DMS79 treated with DMSO at 0.1 percent for 48 hours (cell line): ENCODE measurements at regions not wholly inside any gene's neighbourhood (a gene's known extent, or its start where the extent isn't known, plus 50 kb on each side); places are given as distances from the start of the nearest gene placed in this dataset.

Experiments used
- DNase-seq: peaks from one replicate; lab custom pipeline; 2025; lab: John Stamatoyannopoulos, UW

GRCh38 chr10:131490991-131491594, 179.6 kb upstream of the TCERG1L start:
- DNase-seq = no peak

DNA sequence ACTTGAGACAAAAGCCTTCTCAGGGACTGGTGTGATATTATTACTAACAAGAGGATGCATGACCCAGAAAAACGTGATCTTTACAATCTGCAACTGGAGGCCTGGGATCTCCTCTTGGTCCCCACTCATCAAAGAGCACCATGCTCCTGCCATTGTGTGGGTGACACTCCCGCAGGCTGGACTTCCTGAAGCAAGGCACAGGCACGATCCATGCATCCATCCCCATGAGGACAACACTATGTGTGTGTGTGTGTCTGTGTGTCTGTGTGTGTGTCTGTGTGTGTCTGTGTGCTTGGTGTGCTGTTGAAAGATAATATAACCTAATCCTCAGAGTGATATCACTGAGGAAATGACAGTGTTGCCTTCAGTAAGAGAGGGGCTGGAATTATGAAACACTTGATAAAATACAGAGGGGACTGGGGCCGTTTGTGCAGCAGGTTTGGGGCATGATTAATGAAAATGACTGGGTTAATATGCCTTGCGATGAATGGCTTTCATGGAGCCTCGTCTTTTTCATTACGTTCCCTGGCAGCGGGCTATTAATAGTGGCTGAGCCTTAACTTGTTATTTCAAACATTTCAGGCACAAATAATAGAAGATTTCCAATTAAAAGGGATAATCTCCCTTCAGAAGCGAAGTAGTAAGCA, 180.8 kb upstream of the TCERG1L start:
- DNase-seq = no peak

DNA sequence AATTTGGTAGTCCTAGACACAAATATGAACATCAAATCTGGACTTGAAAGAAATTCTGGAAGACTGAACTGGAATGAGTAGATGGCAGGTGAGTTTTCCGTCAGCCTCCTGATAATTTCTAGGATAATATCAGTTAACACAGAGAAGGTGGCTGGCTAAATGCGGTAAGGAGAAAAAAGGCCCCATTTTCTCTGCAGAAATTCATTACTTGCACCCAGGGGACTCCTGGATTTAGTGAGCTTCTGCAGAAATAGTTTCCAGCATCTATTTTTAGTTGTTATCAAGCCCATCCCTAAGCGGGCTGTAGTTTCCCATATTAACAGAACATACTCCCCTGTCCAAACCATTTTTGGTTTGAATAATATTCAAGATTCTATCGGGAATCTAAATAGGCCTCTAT, 181.9 kb upstream of the TCERG1L start:
- DNase-seq = no peak

GRCh38 chr10:131494451-131494850, 182.9 kb upstream of the TCERG1L start:
- DNase-seq = no peak

DNA sequence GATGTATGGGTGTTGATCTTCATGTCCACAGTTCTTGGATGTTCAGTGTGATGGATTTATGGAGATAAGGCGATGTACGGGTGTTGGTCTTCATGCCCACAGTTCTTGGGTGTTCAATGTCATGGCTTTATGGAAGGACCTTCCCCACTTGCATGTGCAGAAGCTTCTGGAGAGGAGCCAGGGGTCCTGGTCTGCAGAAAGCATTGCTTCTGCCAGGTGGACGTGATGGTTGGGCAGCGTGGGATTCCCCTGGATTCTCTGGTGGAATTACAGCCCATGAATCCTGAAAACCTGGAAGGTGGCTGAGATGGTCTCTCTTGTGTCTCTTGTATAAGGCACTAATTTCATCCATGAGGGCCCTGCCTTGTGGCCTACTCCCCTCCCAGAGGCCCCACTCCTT, 183.7 kb upstream of the TCERG1L start:
- no peak for DNase-seq

GRCh38 chr10:131495892-131496291, 184.4 kb upstream of the TCERG1L start:
- DNase-seq = no peak

DNA sequence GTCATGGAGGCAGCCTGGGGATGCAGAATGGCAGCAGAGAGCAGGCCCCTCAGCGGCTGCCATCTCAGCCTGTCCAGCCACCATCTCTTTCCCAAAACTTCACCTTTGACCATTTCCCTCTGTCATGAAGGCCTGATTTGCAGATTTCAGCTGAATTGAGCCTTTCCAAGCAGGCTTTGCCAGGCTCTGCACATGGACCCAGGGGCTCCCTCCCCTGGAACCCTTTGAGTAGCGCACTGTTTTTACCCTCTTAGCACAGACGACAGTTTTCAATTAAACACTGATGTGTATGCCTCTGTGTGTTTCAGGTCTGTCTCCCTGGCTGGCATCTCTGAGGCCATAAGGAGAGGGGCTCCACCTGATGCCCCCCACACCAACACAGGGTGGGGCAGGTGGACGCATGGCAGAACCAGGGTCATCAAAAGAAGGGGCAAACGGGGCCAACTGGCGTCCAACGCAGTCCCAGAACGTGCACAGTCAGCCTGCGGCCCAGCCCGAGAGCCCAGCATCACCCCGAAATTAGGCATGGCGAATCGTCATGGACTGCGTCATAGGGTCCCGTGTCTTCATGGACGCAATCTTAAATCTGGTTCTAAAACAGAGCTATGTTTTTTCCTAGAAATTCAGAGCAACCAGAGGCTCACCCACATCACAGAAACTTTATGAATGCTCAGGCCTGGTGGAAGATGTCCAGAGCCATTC, 185.0 kb upstream of the TCERG1L start:
- no peak for DNase-seq

DNA sequence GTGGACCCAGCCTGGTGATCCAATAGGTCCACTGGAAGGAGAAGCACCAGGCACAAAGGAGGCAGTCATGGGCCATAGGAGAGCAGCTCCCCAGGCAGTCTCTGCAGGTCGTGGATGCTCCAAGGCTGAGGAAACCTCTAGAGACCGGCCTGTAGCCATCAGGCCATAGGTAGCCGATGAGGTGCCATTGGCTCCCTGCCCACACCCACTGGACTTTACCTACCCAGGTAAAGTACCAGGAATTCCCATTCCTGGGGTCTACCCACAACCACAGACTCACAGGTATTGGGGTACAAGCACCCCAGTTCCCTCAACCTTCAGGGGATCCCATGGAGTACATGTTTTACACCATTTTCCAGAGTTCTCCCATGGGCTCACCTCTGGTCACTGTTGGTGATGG, 188.0 kb upstream of the TCERG1L start:
- DNase-seq = no peak

DNA sequence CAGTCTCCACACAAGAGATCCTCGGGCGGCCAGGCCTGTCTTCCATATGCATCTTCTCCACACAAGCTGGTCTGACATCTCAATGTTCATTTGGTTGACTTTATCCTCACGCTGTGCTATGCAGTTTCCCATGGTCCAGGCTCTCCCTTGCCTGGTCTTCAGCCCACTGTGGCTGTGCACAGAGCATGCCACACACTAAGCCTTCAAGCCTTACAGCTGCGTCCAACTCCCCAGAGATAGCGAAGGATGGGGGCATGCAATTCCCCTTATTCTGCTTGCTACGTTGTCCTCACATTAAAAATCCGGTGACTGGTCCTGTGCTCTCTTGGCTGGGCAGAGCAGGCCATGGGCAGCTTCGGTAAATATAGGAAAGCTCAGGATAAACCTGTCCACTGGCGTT, 188.7 kb upstream of the TCERG1L start:
- no peak for DNase-seq

- DNase-seq = no peak
Measured at GRCh38 chr10:131500892-131501291, 189.4 kb upstream of the TCERG1L start.

GRCh38 chr10:131503992-131504391, 192.5 kb upstream of the TCERG1L start:
- no peak for DNase-seq

DNA sequence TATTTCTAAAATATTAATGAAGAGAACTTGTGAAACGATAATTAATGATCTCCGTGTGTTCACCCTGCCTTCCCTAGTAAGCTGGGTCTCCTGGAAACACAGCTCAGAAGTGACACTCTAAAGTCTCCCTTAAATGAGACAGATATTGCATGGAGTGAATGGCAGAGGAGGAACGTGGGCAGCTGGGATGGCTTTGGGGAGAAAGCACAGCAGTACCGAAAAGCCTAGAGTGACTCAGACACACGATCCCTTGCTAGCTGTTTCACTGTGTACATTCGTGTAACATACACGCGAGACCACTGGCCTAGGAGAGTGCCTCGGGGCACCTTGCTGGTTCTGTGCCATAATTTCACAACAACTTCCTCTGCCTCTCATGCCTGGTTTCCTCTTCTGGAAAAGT, 199.9 kb upstream of the TCERG1L start:
- DNase-seq = no peak

GRCh38 chr10:131512852-131513251, 201.3 kb upstream of the TCERG1L start:
- DNase-seq = no peak

DNA sequence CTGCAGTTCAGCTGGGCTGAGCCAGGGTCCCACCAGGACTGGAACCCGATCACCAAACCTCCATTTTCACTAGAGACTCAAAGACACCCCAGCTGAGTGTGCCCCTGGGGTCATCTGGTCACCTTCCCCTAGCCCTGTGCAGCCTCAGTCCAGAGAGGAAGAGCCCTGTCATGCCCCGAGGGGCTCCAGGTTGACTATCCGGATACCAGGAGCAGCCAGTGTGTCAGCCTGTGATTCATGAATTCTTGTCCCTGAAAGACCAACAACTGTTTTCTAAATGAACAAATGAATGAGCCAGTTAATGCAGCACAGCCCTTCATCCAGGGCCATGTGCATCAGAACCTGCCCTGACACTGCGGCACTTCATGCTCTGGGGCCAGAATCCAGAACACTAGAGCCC, 201.9 kb upstream of the TCERG1L start:
- no peak for DNase-seq

DNA sequence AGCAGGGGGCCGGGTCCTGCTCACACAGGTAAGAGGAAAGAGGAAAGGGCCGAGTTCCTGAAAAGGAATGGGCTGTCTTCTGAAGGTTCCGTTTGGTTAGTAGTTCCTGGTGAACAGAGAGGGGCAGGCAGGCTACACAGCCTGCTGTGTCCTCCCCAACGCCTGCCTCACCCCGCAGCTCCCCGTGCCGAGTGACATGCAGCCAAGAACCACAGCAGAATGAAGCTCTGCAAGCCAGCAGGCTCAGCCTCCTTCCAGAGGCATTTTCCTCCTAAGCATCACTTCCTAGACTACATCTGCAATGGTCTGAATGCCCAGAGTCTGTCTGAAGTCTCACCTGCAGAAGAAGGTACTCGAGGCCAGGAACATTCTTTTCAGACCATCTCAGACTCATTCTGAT, 202.4 kb upstream of the TCERG1L start:
- DNase-seq = no peak

DNA sequence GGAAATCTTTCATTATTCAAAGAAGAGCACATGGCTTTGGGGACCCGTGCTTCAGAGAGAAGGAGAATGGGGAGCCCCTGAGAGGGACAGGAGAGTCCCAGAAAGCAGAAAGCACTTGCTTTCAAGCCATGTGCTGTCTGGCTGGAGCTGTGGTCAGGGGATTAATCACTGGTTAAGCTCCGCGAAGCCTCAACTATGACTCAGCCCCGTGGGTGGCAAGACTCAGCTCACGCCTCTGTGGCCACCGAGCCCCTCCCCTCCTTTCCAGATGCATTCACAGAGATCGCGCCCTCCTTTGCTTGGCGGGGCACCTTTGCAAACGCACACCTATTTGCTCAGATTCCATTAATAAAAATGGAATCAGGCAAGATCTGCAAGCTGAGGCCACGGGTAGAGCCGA, 202.9 kb upstream of the TCERG1L start:
- DNase-seq = no peak

GRCh38 chr10:131516285-131516684, 204.8 kb upstream of the TCERG1L start:
- DNase-seq = no peak

DNA sequence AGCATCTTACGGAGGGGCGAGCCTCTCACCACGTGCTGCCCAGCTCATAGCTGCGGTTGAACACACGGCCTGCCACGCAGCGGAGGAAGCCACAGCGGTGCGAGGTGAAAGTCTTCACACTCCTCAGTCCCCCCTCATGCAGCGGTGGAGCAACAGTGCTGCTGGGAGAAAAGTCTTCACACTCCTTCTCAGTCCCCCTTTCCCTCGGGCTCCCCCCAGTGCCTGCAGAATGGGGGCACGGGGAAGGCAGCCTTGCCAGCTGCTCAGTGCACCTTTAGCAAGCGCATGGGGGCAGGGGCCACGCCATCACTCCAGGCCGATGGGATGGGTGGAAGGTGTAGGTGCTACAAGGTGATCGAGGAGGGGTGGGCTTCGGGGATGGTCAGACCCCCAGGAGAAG, 206.3 kb upstream of the TCERG1L start:
- no peak for DNase-seq

DNA sequence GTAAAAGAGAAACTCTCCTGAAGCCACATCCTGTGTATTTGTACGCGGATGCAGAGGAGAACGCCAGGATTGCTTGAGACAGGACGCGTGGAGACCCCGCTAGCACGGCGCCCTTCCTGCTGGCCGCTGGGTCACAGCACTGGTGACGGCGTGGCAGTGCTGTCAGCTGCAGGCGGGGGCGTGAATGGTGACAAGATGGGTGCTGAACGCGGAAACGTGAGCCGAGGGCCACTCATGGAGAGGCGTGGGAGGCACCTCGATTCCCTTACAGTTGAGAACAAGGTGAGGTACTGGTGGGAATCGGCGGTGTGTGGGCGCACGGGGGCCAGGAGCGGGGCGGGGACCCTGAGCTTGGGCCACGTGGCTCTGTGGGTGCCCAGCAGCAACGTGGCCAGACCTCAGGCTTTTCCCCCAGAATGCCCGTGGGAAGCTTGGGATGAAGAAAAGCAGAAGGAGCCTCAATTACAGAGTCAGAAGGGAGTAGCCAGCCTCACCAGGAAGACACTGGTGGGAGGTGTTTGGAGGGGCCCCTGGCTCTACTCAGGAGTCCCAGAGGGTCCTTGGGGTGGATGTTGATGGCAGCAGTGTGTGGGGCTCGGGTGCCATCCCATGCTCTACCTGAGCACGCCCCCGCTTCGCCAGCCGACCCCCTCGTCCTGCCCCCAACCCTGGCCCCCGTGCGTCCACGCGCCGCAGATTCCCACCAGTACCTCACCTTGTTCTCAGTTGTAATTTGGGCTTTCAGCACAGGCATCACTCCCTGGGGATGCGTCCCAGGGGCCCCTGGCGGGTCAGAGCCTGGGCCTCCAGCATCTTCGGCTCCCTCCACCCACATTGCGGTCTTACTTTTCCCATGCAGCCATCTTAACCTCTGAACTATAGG, 208.4 kb upstream of the TCERG1L start:
- DNase-seq = no peak

GRCh38 chr10:131531265-131532190, 220.0 kb upstream of the TCERG1L start:
- no peak for DNase-seq

- DNase-seq = no peak
Measured at GRCh38 chr10:131532291-131532690, 220.8 kb upstream of the TCERG1L start.
